H1 (cell line): ENCODE measurements at regions not wholly inside any gene's neighbourhood (a gene's known extent, or its start where the extent isn't known, plus 50 kb on each side); places are given as distances from the start of the nearest gene placed in this dataset.

Experiments
- PHF8 ChIP-seq: fragments of 200-600 bp; sonication (generic); conservative IDR thresholded peaks from 2 replicates; pipeline ENCODE4 v1.7.1; 2012; ENCODE audit warnings: low read depth, mild to moderate bottlenecking, inconsistent platforms, low read length, moderate library complexity
- RFX5 ChIP-seq: IDR thresholded peaks from 2 replicates; pipeline ENCODE4 v1.6.1; 2011; ENCODE audit warnings: low read depth, low read length, improper control_type of control experiment, borderline replicate concordance
- SIX5 ChIP-seq: IDR thresholded peaks from 2 replicates; pipeline ENCODE4 v1.6.1; 2011; ENCODE audit warnings: mild to moderate bottlenecking, low read depth, low read length

- TF ChIP-seq SIX5, result no peak
- TF ChIP-seq PHF8, result no peak
- TF ChIP-seq RFX5, result no peak
Measured at GRCh38 chr11:70698871-70699270, 300.5 kb downstream of the CTTN start (continued).
